Stimulated activated CD4-positive, alpha-beta T cell treated with anti-CD3 and anti-CD28 coated beads, Interleukin-15, amount 100 ng/mL, for 48 hours (primary cell): ENCODE measurements at regions not wholly inside any gene's neighbourhood (a gene's known extent, or its start where the extent isn't known, plus 50 kb on each side); places are given as distances from the start of the nearest gene placed in this dataset.

Experiments
- DNase-seq, 2 donors: peaks; one replicate each; pipeline ENCODE4 v3.0.0-alpha.2; 2020; ENCODE audit warnings: low read depth in 2 of 2

GRCh38 chr2:23238011-23238657, 146.8 kb upstream of the KLHL29 start:
- no peak for DNase-seq

GRCh38 chr2:23239374-23239773, 145.6 kb upstream of the KLHL29 start:
- DNase-seq, result no peak

- no peak for DNase-seq
Measured at GRCh38 chr2:23241121-23241520, 143.9 kb upstream of the KLHL29 start.

GRCh38 chr2:23241611-23242245, 143.3 kb upstream of the KLHL29 start:
- no peak for DNase-seq

- no peak for DNase-seq
Measured at GRCh38 chr2:23243073-23243659, 141.8 kb upstream of the KLHL29 start.

- no peak for DNase-seq
Measured at GRCh38 chr2:23244617-23245016, 140.4 kb upstream of the KLHL29 start.

- no peak for DNase-seq
Measured at GRCh38 chr2:23246992-23247683, 137.8 kb upstream of the KLHL29 start.

GRCh38 chr2:23248667-23249066, 136.3 kb upstream of the KLHL29 start:
- no peak for DNase-seq

GRCh38 chr2:23249348-23249747, 135.6 kb upstream of the KLHL29 start:
- DNase-seq, result no peak

GRCh38 chr2:23250371-23250770, 134.6 kb upstream of the KLHL29 start:
- DNase-seq, result no peak

GRCh38 chr2:23256643-23257042, 128.3 kb upstream of the KLHL29 start:
- DNase-seq, result no peak

GRCh38 chr2:23260621-23261020, 124.4 kb upstream of the KLHL29 start:
- DNase-seq, result no peak

GRCh38 chr2:23268467-23269263, 116.3 kb upstream of the KLHL29 start:
- no peak for DNase-seq

- no peak for DNase-seq
Measured at GRCh38 chr2:23269747-23270146, 115.2 kb upstream of the KLHL29 start.

GRCh38 chr2:23270810-23271209, 114.2 kb upstream of the KLHL29 start:
- DNase-seq, result no peak

GRCh38 chr2:23271230-23271629, 113.7 kb upstream of the KLHL29 start:
- no peak for DNase-seq

GRCh38 chr2:23273786-23274185, 111.2 kb upstream of the KLHL29 start:
- DNase-seq, result no peak

- DNase-seq, result no peak
Measured at GRCh38 chr2:23280401-23280800, 104.6 kb upstream of the KLHL29 start.

- DNase-seq, result no peak
Measured at GRCh38 chr2:23283653-23284052, 101.3 kb upstream of the KLHL29 start.

GRCh38 chr2:23285091-23285800, 99.7 kb upstream of the KLHL29 start:
- no peak for DNase-seq

GRCh38 chr2:23286031-23286757, 98.8 kb upstream of the KLHL29 start:
- DNase-seq, result no peak
